LoVo (cell line): ENCODE measurements at regions not wholly inside any gene's neighbourhood (a gene's known extent, or its start where the extent isn't known, plus 50 kb on each side); places are given as distances from the start of the nearest gene placed in this dataset.
"Not testable (repeated sequence)": the region's sequence is repeated elsewhere in the genome, so short reads cannot be mapped to it uniquely, and the experiment has no call there.

Experiments
- DNase-seq: peaks from one replicate; pipeline ENCODE4 v3.0.0-alpha.2; 2016; ENCODE audit warnings: low spot score

- not testable (repeated sequence) for DNase-seq
Observed at GRCh38 chr2:66242888-66243287, 192.0 kb upstream of the MEIS1 start.

GRCh38 chr2:66242099-66242789 lies 192.7 kb upstream of the MEIS1 start:
- DNase-seq, result no peak

- DNase-seq, result no peak
Observed at GRCh38 chr2:66240286-66240685, 194.6 kb upstream of the MEIS1 start.

- no peak for DNase-seq
Observed at GRCh38 chr2:66239655-66240054, 195.3 kb upstream of the MEIS1 start.

GRCh38 chr2:66237803-66238379 lies 197.0 kb upstream of the MEIS1 start:
- no peak for DNase-seq

- DNase-seq, result no peak
Observed at GRCh38 chr2:66236816-66237802, 197.8 kb upstream of the MEIS1 start.

GRCh38 chr2:66236067-66236685 lies 198.7 kb upstream of the MEIS1 start:
- no peak for DNase-seq

- no peak for DNase-seq
Observed at GRCh38 chr2:66235428-66235827, 199.5 kb upstream of the MEIS1 start.

GRCh38 chr2:66233981-66234380 lies 200.9 kb upstream of the MEIS1 start:
- no peak for DNase-seq

GRCh38 chr2:66228128-66228547 lies 206.8 kb upstream of the MEIS1 start:
- no peak for DNase-seq

GRCh38 chr2:66217039-66217585 lies 217.8 kb upstream of the MEIS1 start:
- DNase-seq, result no peak

GRCh38 chr2:66212749-66213148 lies 222.2 kb upstream of the MEIS1 start:
- DNase-seq, result no peak

- no peak for DNase-seq
Observed at GRCh38 chr2:66202586-66202985, 232.3 kb upstream of the MEIS1 start.

GRCh38 chr2:66201242-66201641 lies 233.7 kb upstream of the MEIS1 start:
- DNase-seq, result no peak

GRCh38 chr2:66198873-66199272 lies 236.1 kb upstream of the MEIS1 start:
- peak; percentile 9 for DNase-seq

GRCh38 chr2:66192888-66193287 lies 242.0 kb upstream of the MEIS1 start:
- DNase-seq, result no peak

GRCh38 chr2:66191311-66191710 lies 243.6 kb upstream of the MEIS1 start:
- DNase-seq, result no peak

GRCh38 chr2:66189553-66189952 lies 245.4 kb upstream of the MEIS1 start:
- no peak for DNase-seq

- no peak for DNase-seq
Observed at GRCh38 chr2:66186537-66186936, 248.4 kb upstream of the MEIS1 start.

GRCh38 chr2:66185497-66186054 lies 249.3 kb upstream of the MEIS1 start:
- DNase-seq, result no peak

GRCh38 chr2:66177128-66177796 lies 257.7 kb upstream of the MEIS1 start:
- not testable (repeated sequence) for DNase-seq
